NCI-H146 (cell line): ENCODE measurements at regions not wholly inside any gene's neighbourhood (a gene's known extent, or its start where the extent isn't known, plus 50 kb on each side); places are given as distances from the start of the nearest gene placed in this dataset.
A peak's percentile ranks its signal among the peaks of the same experiment; 100 is the strongest.

Experiments
- DNase-seq: peaks from one replicate; lab custom pipeline; 2025; lab: John Stamatoyannopoulos, UW

DNA sequence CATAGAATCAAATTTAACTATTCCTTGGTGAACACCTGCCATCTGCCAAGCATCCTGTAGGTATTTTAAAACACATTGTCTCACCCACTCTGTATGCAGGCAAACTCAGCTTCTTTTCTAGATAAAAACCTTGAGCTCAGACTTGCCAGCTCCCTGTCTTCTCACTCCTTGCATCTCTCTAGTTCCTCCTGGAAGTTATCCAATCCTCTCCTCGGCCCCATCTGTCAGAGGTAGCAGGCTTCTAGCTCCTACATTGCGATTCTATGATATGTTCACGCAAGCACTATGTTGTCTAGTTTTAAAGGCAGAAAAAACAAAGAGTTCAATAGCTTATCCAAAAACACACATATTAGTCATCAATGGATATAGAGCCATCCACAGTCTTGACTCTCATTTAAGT lies 67.0 kb upstream of the APCDD1 start:
- no peak for DNase-seq

DNA sequence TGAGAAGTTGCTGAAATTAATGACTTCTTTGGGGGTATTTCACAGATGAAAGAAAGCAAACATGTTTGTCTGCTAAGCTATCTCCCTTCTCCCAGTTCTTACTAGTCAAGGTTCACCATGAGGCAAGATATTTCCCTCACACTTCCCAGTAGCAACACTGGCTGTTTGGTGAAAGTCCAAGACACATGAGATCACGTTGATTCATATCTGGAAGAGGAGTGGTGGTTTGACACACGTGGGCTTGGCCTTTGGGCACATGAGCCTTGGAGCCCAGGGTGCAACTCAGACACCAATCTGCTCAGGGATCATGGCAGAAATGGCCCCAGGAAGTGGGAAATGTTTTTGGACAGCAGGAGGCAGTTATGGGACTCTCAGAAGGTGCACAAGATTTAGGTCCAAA lies 66.1 kb upstream of the APCDD1 start:
- DNase-seq, result no peak

GRCh38 chr18:10391506-10391905 lies 62.9 kb upstream of the APCDD1 start:
- no peak for DNase-seq

DNA sequence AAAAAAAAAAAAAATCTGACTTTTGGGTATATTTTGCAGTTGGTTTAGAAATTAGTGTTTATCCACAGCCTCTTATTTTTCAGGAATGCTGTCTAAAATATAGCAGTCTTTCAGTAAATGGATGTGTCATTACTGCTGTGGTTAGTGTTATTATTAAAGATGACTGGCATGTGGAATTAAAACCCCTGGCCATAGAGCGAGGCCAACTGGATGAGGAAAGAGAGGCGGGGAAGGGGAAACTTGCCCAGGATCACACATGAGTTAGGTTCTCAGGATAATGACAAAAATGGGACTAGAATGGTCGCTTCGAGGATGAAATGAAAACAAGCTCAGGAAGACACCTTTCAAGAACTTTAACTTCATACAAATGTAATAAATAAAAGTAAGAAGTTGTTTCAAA lies 57.4 kb upstream of the APCDD1 start:
- DNase-seq, result no peak

DNA sequence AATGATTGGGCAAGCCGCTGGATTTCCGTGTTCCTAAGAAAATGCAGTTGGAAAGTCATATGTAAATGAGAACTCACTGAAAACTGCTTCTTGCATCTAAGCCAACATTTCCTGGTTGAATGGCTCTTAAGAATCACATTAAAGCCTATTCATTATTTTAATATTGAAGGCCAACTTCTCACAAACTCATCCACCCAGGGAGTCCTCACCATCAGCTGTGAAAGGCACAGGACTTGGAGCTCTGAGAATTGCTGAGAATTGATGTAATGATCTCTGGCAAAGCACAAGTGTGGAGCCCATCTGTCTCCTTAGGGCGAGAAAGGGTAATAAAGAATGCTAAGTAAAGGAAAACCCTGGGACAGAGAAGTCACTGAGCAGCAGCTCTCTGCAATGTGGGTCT lies 55.9 kb upstream of the APCDD1 start:
- DNase-seq, result no peak

DNA sequence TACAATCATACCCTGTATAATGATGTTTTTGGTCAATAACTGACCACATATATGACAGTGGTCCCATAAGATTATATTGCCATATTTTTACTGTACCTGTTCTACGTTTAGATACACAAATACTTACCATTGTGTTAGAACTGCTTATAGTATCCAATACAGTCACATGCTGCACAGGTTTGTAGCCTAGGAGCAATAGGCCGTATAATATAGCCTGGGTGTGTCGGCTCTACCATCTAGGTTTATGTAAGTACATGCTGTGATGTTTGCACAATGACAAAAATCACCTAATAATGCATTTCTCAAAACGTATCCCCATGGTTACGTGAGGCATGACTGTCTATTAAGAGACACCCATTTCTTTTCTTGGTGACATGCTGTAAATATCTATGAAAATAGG lies 55.0 kb upstream of the APCDD1 start:
- DNase-seq, result peak; percentile 16

DNA sequence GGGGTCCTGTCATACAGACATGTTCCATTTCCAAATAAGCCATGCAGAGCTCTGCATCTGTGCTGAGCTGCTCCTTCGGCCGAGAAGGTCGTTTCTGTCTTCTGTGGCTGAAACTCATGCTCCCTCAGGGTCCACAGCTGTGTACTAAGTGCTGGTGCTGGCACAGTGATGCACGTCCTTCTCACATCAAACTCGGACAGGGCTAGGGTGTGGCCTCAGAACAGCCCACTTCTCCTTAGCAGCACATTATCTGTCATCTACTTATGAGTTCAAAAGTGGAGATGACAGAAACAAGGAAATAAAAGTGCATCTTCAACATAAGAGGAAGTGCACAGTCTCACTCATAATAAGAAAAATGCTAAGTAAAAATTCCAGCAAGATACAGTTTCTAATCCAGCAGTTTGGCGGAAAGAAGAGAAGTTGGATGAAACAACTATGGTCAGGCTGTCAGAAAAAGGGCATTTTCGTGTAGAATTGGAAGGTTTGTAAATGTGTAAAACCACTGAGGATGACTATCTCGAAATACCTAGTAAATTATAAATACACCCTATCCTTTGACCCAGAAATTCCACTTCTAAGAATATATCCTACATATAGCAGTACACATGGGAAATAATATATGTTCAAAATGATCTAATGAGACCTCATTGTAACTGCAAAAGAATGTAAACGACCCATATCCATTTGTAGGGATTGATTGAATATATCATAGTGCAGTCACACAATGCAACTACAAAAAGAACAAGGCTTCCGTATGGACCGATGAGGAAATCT lies 53.7 kb upstream of the APCDD1 start:
- no peak for DNase-seq

DNA sequence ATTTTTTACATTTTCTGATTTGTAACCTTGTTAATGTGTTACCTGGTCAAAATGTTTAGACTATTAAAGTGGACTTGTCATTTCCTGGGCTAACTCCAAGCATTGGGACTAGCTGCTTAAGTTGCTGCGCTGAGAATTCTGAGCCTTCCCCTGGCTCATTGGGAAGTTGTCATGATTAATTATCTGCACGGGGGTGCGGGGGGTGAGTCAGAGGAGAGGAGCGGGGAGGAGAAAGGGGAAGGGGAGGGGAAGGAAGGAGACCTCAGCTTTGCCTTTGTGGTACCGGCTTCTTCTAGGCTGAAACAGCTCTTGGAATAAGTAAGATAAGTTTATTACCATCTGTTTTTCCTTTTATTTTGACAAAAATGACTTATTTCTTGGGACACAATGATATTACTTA lies 52.9 kb upstream of the APCDD1 start:
- no peak for DNase-seq

DNA sequence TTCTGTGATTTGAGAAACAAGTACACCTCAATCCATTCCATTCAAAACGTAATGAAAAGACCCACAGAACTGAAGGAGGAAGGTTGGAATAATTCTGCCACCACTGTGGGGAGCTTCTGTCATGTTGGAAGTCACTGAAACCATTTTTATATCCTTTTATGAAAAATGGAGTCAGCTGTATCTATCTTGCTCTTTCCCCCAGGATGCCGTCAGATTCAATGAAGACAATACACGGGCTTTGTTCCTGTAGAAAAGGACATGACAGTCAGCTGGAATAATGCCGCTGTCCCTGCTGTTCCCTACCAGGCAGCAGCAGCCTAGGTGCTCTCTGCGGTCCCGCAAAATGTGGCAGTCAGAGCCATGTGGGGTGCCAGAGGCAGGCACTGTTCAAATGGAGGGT lies 52.5 kb upstream of the APCDD1 start:
- no peak for DNase-seq

GRCh38 chr18:10402871-10403559 lies 51.4 kb upstream of the APCDD1 start:
- peak; percentile 26 for DNase-seq

DNA sequence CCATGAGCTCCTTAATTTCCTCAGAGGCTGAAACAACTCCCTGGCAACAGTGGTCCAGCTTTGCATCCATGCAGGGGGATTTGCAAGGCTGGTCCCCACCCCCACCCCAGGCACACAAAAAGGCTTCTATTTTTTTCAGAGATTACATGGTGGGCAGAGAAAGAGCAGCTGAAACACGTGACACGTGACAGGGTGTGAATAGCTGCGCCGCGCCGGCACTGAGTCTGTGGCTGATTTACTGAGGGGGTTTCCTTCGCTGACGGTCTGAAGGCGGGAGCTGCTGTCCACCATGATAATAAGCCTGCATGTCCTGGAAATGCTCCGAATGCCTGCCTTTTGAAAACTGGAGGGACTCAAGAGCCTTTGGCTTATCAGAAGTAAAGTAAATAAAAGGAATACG lies 50.7 kb upstream of the APCDD1 start:
- DNase-seq, result no peak

DNA sequence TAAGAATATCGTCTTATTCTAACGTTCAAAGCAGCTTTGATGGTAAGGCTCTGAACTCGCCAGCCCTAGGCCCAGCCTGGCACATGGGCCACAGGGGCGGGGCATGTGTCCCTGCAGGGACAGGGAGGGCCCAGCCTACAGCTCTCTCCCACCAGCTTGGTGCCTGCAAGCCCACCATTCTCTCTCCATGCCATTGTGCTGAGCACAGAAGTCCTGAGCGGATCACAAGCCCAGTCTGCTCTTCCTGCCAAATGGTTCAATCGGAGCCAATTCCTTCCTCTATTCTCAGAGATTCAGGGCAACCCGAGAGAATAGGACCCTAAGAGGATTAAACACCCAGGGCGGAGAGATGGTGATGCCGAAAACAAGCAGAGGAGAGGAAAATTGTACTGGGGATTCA lies 50.3 kb upstream of the APCDD1 start:
- DNase-seq, result no peak
